MM.1S (cell line): ENCODE measurements at regions not wholly inside any gene's neighbourhood (a gene's known extent, or its start where the extent isn't known, plus 50 kb on each side); places are given as distances from the start of the nearest gene placed in this dataset.

Experiments
- DNase-seq: peaks from one replicate; pipeline ENCODE4 v3.0.0-alpha.2; 2015
- H2AFZ ChIP-seq: fragments of 300-600 bp; sonication (generic); 2 replicates; pipeline ENCODE4 v1.6.0; 2016; ENCODE audit warnings: antibody characterized with exemption, low read length
- H3F3A ChIP-seq: fragments of 300-600 bp; sonication (generic); 2 replicates; pipeline ENCODE4 v1.6.1; 2016; ENCODE audit warnings: mild to moderate bottlenecking, antibody characterized with exemption, low read length, moderate library complexity, mixed read lengths; ENCODE audit not compliant: insufficient read depth
- H3K27ac ChIP-seq: fragments of 300-600 bp; sonication (generic); 2 replicates; pipeline ENCODE4 v1.5.1; 2016; ENCODE audit warnings: mild to moderate bottlenecking, low read length
- H3K27me3 ChIP-seq: fragments of 300-600 bp; sonication (generic); replicated peaks from 2 replicates; pipeline ENCODE4 v1.6.0; 2016; ENCODE audit warnings: low read length; ENCODE audit not compliant: insufficient read depth
- H3K36me3 ChIP-seq: fragments of 300-600 bp; sonication (generic); replicated peaks from 2 replicates; pipeline ENCODE4 v1.6.1; 2016; ENCODE audit warnings: mild to moderate bottlenecking, low read length, mixed read lengths; ENCODE audit not compliant: insufficient read depth
- H3K4me1 ChIP-seq: fragments of 300-600 bp; sonication (generic); 2 replicates; pipeline ENCODE4 v1.6.1; 2016; ENCODE audit warnings: low read length, mixed read lengths
- H3K4me2 ChIP-seq: fragments of 300-600 bp; sonication (generic); 2 replicates; pipeline ENCODE4 v1.6.0; 2016; ENCODE audit warnings: low read depth, low read length
- H3K4me3 ChIP-seq: fragments of 300-600 bp; sonication (generic); 2 replicates; pipeline ENCODE4 v1.5.1; 2016; ENCODE audit warnings: low read length, mixed read lengths
- H3K79me2 ChIP-seq: fragments of 300-600 bp; sonication (generic); 2 replicates; pipeline ENCODE4 v1.6.1; 2016; ENCODE audit warnings: mixed run types, low read length, mixed read lengths
- H3K9ac ChIP-seq: fragments of 300-600 bp; sonication (generic); 2 replicates; pipeline ENCODE4 v1.6.1; 2016; ENCODE audit warnings: low read length, mixed read lengths
- H3K9me2 ChIP-seq: fragments of 300-600 bp; sonication (generic); replicated peaks from 2 replicates; pipeline ENCODE4 v1.6.1; 2016; ENCODE audit warnings: mild to moderate bottlenecking, low read length, mixed read lengths; ENCODE audit not compliant: insufficient read depth
- H3K9me3 ChIP-seq: fragments of 300-600 bp; sonication (generic); replicated peaks from 2 replicates; pipeline ENCODE4 v1.6.1; 2016; ENCODE audit warnings: mild to moderate bottlenecking, low read length, mixed read lengths; ENCODE audit not compliant: insufficient read depth
- H4K20me1 ChIP-seq: fragments of 300-600 bp; sonication (generic); 2 replicates; pipeline ENCODE4 v1.6.1; 2016; ENCODE audit warnings: mild to moderate bottlenecking, low read length, moderate library complexity, mixed read lengths; ENCODE audit not compliant: insufficient read depth
- CTCF ChIP-seq: fragments of 300-600 bp; sonication (generic); IDR thresholded peaks from 2 replicates; pipeline ENCODE4 v1.5.1; 2016; ENCODE audit warnings: antibody characterized with exemption, low read length, mixed read lengths
- EZH2 ChIP-seq: fragments of 300-600 bp; sonication (generic); optimal IDR thresholded peaks from 2 replicates; pipeline ENCODE3; 2017; ENCODE audit warnings: low read depth, mild to moderate bottlenecking, antibody characterized with exemption, low read length, mixed read lengths
- EZH2phosphoT487 ChIP-seq: fragments of 300-600 bp; sonication (generic); IDR thresholded peaks from 2 replicates; pipeline ENCODE4 v1.6.1; 2018; ENCODE audit warnings: antibody characterized with exemption, low read length

- H3K4me3 ChIP-seq, result no peak overlapping the region
- no peak overlapping the region for H3K9ac ChIP-seq
- H2AFZ ChIP-seq, result no peak overlapping the region
- H3K9me3 ChIP-seq, result no peaks in the 10 kb centered on the region
- H3K4me2 ChIP-seq, result no peak overlapping the region
- H4K20me1 ChIP-seq, result no peaks in the 10 kb centered on the region
- no peak overlapping the region for H3K27ac ChIP-seq
- no peaks in the 10 kb centered on the region for H3F3A ChIP-seq
- H3K36me3 ChIP-seq, result no peaks in the 10 kb centered on the region
- H3K4me1 ChIP-seq, result no peaks in the 10 kb centered on the region
- H3K27me3 ChIP-seq, result no peaks in the 10 kb centered on the region
- H3K9me2 ChIP-seq, result no peaks in the 10 kb centered on the region
- no peaks in the 10 kb centered on the region for H3K79me2 ChIP-seq
- DNase-seq, result no peak
- TF ChIP-seq CTCF, result no peak
- TF ChIP-seq EZH2, result no peak
- no peak for TF ChIP-seq EZH2phosphoT487
Measured at GRCh38 chr10:128599538-128599937, 473.3 kb upstream of the MKI67 start.

GRCh38 chr10:128602183-128602582 lies 476.0 kb upstream of the MKI67 start:
- no peak for DNase-seq
- no peak for TF ChIP-seq EZH2
- no peak overlapping the region for H3K4me3 ChIP-seq
- no peaks in the 10 kb centered on the region for H3F3A ChIP-seq
- no peak overlapping the region for H3K4me2 ChIP-seq
- no peak overlapping the region for H2AFZ ChIP-seq
- no peak overlapping the region for H3K27ac ChIP-seq
- no peaks in the 10 kb centered on the region for H4K20me1 ChIP-seq
- no peaks in the 10 kb centered on the region for H3K9me2 ChIP-seq
- no peaks in the 10 kb centered on the region for H3K4me1 ChIP-seq
- no peak overlapping the region for H3K9ac ChIP-seq
- H3K9me3 ChIP-seq, result no peaks in the 10 kb centered on the region
- no peaks in the 10 kb centered on the region for H3K27me3 ChIP-seq
- no peaks in the 10 kb centered on the region for H3K79me2 ChIP-seq
- no peaks in the 10 kb centered on the region for H3K36me3 ChIP-seq

GRCh38 chr10:128604025-128604424 lies 477.8 kb upstream of the MKI67 start:
- H3K9me2 ChIP-seq, result no peaks in the 10 kb centered on the region
- H3K9ac ChIP-seq, result no peak overlapping the region
- H3K36me3 ChIP-seq, result no peaks in the 10 kb centered on the region
- TF ChIP-seq EZH2 (no peak), CTCF (no peak), EZH2phosphoT487 (no peak)
- H3F3A ChIP-seq, result no peaks in the 10 kb centered on the region
- H3K27me3 ChIP-seq, result no peaks in the 10 kb centered on the region
- H2AFZ ChIP-seq, result no peak overlapping the region
- no peak overlapping the region for H3K27ac ChIP-seq
- H3K4me3 ChIP-seq, result no peak overlapping the region
- no peak overlapping the region for H3K4me2 ChIP-seq
- no peaks in the 10 kb centered on the region for H3K4me1 ChIP-seq
- DNase-seq, result no peak
- H4K20me1 ChIP-seq, result no peaks in the 10 kb centered on the region
- H3K9me3 ChIP-seq, result no peaks in the 10 kb centered on the region
- no peaks in the 10 kb centered on the region for H3K79me2 ChIP-seq

- Histone ChIP-seq H2AFZ (no peak overlapping the region), H3K27me3 (no peaks in the 10 kb centered on the region), H3K36me3 (no peaks in the 10 kb centered on the region), H3K4me2 (no peak overlapping the region), H3K79me2 (no peaks in the 10 kb centered on the region), H3K27ac (no peak overlapping the region), H3K4me3 (no peak overlapping the region), H3K9me3 (no peaks in the 10 kb centered on the region), H4K20me1 (no peaks in the 10 kb centered on the region), H3K9ac (no peak overlapping the region), H3K4me1 (no peaks in the 10 kb centered on the region), H3F3A (no peaks in the 10 kb centered on the region), H3K9me2 (no peaks in the 10 kb centered on the region)
- DNase-seq, result no peak
- no peak for TF ChIP-seq CTCF
- TF ChIP-seq EZH2phosphoT487, result no peak
- TF ChIP-seq EZH2, result no peak
Measured at GRCh38 chr10:128605180-128605579, 479.0 kb upstream of the MKI67 start.
